K562 (cell line): ENCODE measurements at regions not wholly inside any gene's neighbourhood (a gene's known extent, or its start where the extent isn't known, plus 50 kb on each side); places are given as distances from the start of the nearest gene placed in this dataset.
"Not testable (repeated sequence)": the region's sequence is repeated elsewhere in the genome, so short reads cannot be mapped to it uniquely, and the experiment has no call there.

Source experiments
- ATAC-seq: fragments of 200-7000 bp; cut with Tn5 transposase; 3 replicates; pipeline ENCODE4 v1.9.1; 2020; ENCODE audit warnings: moderate library complexity
- BruUV-seq: library from RNA; stranded (reverse); fragments of 400-500 nt; replicated peaks from 2 replicates; lab custom pipeline; 2021; lab: Mats Ljungman, UMichigan
- CTCF ChIA-PET: fragments of 300-600 bp; formaldehyde crosslinking; extraction: SDS; loops from one replicate; lab custom pipeline; 2021; ENCODE audit warnings: low intra/inter-chr PET ratio; lab: Yijun Ruan, JAX
- POLR2A ChIA-PET: fragments of 300-600, 350-650 bp; sonication (Branson Sonifier 250); formaldehyde crosslinking; extraction: SDS; loops from one replicate; lab custom pipeline; 2021; ENCODE audit warnings: antibody characterized with exemption, inconsistent platforms; lab: Yijun Ruan, JAX
- DNase-seq, 4 experiments: peaks; one replicate each; pipeline versions ENCODE4 v3.0.0 to v3.0.0-alpha.2; 2011 to 2018; ENCODE audit warnings: low spot score in 3 of 4, mixed read lengths in 3 of 4; ENCODE audit errors: extremely low read depth in 1 of 4
- FAIRE-seq: peaks from 2 replicates; lab custom pipeline; 2011; peaks lifted over from hg19 to GRCh38; lab: Jason Lieb, UNC
- H2AFZ ChIP-seq: 2 replicates; pipeline ENCODE4 v1.6.0; 2011; ENCODE audit warnings: low read depth, low read length, control low read depth, inconsistent platforms
- H3K27ac ChIP-seq: fragments of 200-600 bp; 3 replicates; pipeline ENCODE4 v1.8.0; 2011; ENCODE audit warnings: low read depth, mild to moderate bottlenecking, control low read depth, inconsistent platforms, low read length, moderate library complexity, mixed read lengths; ENCODE audit errors: extremely low read depth
- H3K27me3 ChIP-seq, 2 experiments: fragments of 300-600 bp in 1 of 2; 2 replicates in 1 of 2; 3 replicates in 1 of 2; pipeline versions ENCODE4 v1.6.0 to v1.8.0; 2011; ENCODE audit warnings: inconsistent platforms in 2 of 2, low read length in 2 of 2, mild to moderate bottlenecking in 1 of 2, mixed read lengths in 1 of 2, moderate library complexity in 1 of 2; ENCODE audit not compliant: control insufficient read depth in 2 of 2, insufficient read depth in 2 of 2
- H3K36me3 ChIP-seq: fragments of 300-600 bp; 3 replicates; pipeline ENCODE4 v1.8.0; 2011; ENCODE audit warnings: mild to moderate bottlenecking, low read length, inconsistent platforms; ENCODE audit not compliant: control insufficient read depth, insufficient read depth
- H3K4me1 ChIP-seq, 2 experiments: fragments of 200-600 bp in 1 of 2; replicated peaks in 1 of 2; 2 replicates in 1 of 2; 3 replicates in 1 of 2; pipeline versions ENCODE4 v1.5.1 to v1.8.0; 2011; ENCODE audit warnings: inconsistent platforms in 2 of 2, low read length in 2 of 2, mild to moderate bottlenecking in 1 of 2, mixed read lengths in 1 of 2, moderate library complexity in 1 of 2; ENCODE audit not compliant: control insufficient read depth in 2 of 2, insufficient read depth in 2 of 2
- H3K4me2 ChIP-seq: 2 replicates; pipeline ENCODE4 v1.6.1; 2011; ENCODE audit warnings: low read length, control low read depth, inconsistent platforms, mixed read lengths; ENCODE audit not compliant: insufficient read depth
- H3K4me3 ChIP-seq: fragments of 200-600 bp; sonication (generic), shearing (Covaris generic); 2 replicates; pipeline ENCODE4 v1.5.1; 2016; ENCODE audit warnings: control low read depth, inconsistent platforms
- H3K79me2 ChIP-seq: fragments of 200-600 bp; 3 replicates; pipeline ENCODE4 v1.8.0; 2011; ENCODE audit warnings: low read length, inconsistent platforms; ENCODE audit not compliant: control insufficient read depth, insufficient read depth
- H3K9ac ChIP-seq, 2 experiments: 2 replicates each; pipeline versions ENCODE4 v1.6.0 to v1.6.1; 2011; ENCODE audit warnings: low read depth in 2 of 2, low read length in 2 of 2, control low read depth in 1 of 2, inconsistent platforms in 1 of 2, mild to moderate bottlenecking in 1 of 2, mixed read lengths in 1 of 2; ENCODE audit not compliant: insufficient read depth in 1 of 2
- H3K9me1 ChIP-seq: one replicate; pipeline ENCODE4 v1.6.0; 2011; ENCODE audit warnings: inconsistent platforms, mild to moderate bottlenecking, low read length, moderate library complexity; ENCODE audit not compliant: control insufficient read depth, insufficient read depth
- H3K9me3 ChIP-seq: replicated peaks from 2 replicates; pipeline ENCODE4 v1.5.1; 2011; ENCODE audit warnings: low read depth, low read length, inconsistent platforms; ENCODE audit not compliant: control insufficient read depth, insufficient read depth
- H4K20me1 ChIP-seq: replicated peaks from 2 replicates; pipeline ENCODE4 v1.6.1; 2011; ENCODE audit warnings: low read length, inconsistent platforms, mixed read lengths; ENCODE audit not compliant: control insufficient read depth, insufficient read depth
- LARP7 ChIP-seq: fragments of 450-650 bp; IDR thresholded peaks from 2 replicates; pipeline ENCODE4 v1.6.1; 2016
- PHF21A ChIP-seq: fragments of 450-650 bp; IDR thresholded peaks from 2 replicates; pipeline ENCODE4 v1.6.1; 2017; ENCODE audit warnings: low read depth, borderline replicate concordance
- ZNF217 ChIP-seq: sonication (generic); formaldehyde crosslinking; IDR thresholded peaks from 2 replicates; pipeline ENCODE4 v1.8.0; 2022; ENCODE audit warnings: mild to moderate bottlenecking, missing genetic modification reagents
- ZNF583 ChIP-seq: fragments of 250-450 bp; sonication (Bioruptor Pico); IDR thresholded peaks from 2 replicates; pipeline ENCODE4 v1.4.0; 2020
- WGBS: fragments of 100-300 bp; shearing (Covaris generic); methylation state at CpG from one replicate; pipeline ENCODE4 v1.1.6; 2016; ENCODE audit warnings: low coverage, mixed read lengths; ENCODE audit not compliant: insufficient coverage; ENCODE audit errors: missing lambda C conversion rate; 5-methylcytosine and 5-hydroxymethylcytosine counted together
- in situ Hi-C: fragments of 300-500 bp; cut with MboI; formaldehyde crosslinking; loops from 4 replicates; pipeline ENCODE4 v1.15.0; 2018; ENCODE audit warnings: inconsistent platforms, mixed read lengths
- intact Hi-C: fragments of 100-400 bp; cut with micrococcal nuclease; formaldehyde crosslinking; loops from 2 replicates; pipeline ENCODE4 v1.14.2; 2022
- TF ChIP-seq, protein P1 (sequence below): sonication (generic); formaldehyde crosslinking; IDR thresholded peaks from 2 replicates; pipeline ENCODE4 v1.8.1; 2023; ENCODE audit warnings: mild to moderate bottlenecking, missing genetic modification reagents

- ATAC-seq = no peak
- peak; percentile 6 for FAIRE-seq
- Histone ChIP-seq H4K20me1 (peaks cover 5% of the 10 kb centered on the region; the same call in 1 of the 2 replicates), H3K27ac (no peak overlapping the region), H2AFZ (no peak overlapping the region), H3K79me2 (no peaks in the 10 kb centered on the region), H3K36me3 (no peaks in the 10 kb centered on the region), H3K4me1 (peaks cover 0 to 3% of the 10 kb centered on the region in 2 experiments; a peak in 1 of 5 replicates), H3K27me3 (peaks cover 26 to 61% of the 10 kb centered on the region in 2 experiments; a peak in 4 of 5 replicates), H3K9ac (no peak overlapping the region), H3K4me2 (no peak overlapping the region), H3K4me3 (no peak overlapping the region), H3K9me1 (no peaks in the 10 kb centered on the region), H3K9me3 (no peaks in the 10 kb centered on the region)
- 0% methylated on average over 3 of the region's 3 CpGs for WGBS
- in situ Hi-C loops = no loop called here
- no peak for DNase-seq
- ChIA-PET POLR2A (no interaction called here), CTCF (no interaction called here)
- BruUV-seq = no TSS peak
- TF ChIP-seq ZNF583 = no peak
- no peak for TF ChIP-seq LARP7
- no peak for TF ChIP-seq ZNF217 (CRISPR knock-in tag)
- TF ChIP-seq, protein P1, sequence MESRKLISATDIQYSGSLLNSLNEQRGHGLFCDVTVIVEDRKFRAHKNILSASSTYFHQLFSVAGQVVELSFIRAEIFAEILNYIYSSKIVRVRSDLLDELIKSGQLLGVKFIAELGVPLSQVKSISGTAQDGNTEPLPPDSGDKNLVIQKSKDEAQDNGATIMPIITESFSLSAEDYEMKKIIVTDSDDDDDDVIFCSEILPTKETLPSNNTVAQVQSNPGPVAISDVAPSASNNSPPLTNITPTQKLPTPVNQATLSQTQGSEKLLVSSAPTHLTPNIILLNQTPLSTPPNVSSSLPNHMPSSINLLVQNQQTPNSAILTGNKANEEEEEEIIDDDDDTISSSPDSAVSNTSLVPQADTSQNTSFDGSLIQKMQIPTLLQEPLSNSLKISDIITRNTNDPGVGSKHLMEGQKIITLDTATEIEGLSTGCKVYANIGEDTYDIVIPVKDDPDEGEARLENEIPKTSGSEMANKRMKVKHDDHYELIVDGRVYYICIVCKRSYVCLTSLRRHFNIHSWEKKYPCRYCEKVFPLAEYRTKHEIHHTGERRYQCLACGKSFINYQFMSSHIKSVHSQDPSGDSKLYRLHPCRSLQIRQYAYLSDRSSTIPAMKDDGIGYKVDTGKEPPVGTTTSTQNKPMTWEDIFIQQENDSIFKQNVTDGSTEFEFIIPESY (CRISPR knock-in tag) = no peak
- no peak for TF ChIP-seq PHF21A
- intact Hi-C loops = no loop called here
These were observed 223.9 kb upstream of the SHH start for GRCh38 chr7:156036153-156036552.

GRCh38 chr7:156035387-156035786 is 223.1 kb upstream of the SHH start:
- FAIRE-seq, H3K27ac ChIP-seq, H3K9ac ChIP-seq, CTCF ChIA-PET, H2AFZ ChIP-seq, H3K4me2 ChIP-seq, H3K4me3 ChIP-seq, H3K9me3 ChIP-seq, H3K36me3 ChIP-seq, H4K20me1 ChIP-seq, H3K9me1 ChIP-seq, intact Hi-C loops, ATAC-seq, BruUV-seq, H3K79me2 ChIP-seq, DNase-seq, H3K4me1 ChIP-seq, POLR2A ChIA-PET, in situ Hi-C loops: not testable (repeated sequence)
- under 1% methylated on average over 19 of the region's 19 CpGs for WGBS
- H3K27me3 ChIP-seq = peaks cover 24 to 60% of the 10 kb centered on the region in 2 experiments; a peak in 4 of 5 replicates
